HL-60/S4 treated with retinoic acid at 250 ng/mL for 4 days and 3 days (cell line): ENCODE measurements at regions not wholly inside any gene's neighbourhood (a gene's known extent, or its start where the extent isn't known, plus 50 kb on each side); places are given as distances from the start of the nearest gene placed in this dataset.

ENCODE experiments used
- in situ Hi-C: fragments of 300-500 bp; cut with MboI; formaldehyde crosslinking; loops from 2 replicates; pipeline ENCODE4 v1.7.0; 2022; ENCODE audit warnings: low sequenced_read_pairs

DNA sequence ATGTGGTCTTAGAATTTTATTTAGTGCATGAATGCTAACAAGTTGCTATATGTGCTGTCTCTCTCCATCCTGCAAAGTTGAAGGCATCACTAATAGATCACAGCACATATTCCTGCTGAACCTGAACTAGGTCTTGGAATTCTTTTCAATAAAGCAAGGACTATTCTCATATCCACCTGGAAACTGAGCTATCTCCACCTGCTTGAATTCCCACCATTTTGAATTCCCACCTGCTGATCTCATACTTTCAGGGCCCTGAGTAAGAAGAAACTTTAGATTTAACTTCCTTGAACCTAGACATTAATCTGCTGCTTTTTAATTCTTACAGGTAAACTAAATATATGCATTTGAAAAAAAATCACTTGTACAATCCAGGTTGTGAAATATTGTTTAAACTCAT is 445.3 kb upstream of the CCL2 start:
- in situ Hi-C loops = no loop called here

DNA sequence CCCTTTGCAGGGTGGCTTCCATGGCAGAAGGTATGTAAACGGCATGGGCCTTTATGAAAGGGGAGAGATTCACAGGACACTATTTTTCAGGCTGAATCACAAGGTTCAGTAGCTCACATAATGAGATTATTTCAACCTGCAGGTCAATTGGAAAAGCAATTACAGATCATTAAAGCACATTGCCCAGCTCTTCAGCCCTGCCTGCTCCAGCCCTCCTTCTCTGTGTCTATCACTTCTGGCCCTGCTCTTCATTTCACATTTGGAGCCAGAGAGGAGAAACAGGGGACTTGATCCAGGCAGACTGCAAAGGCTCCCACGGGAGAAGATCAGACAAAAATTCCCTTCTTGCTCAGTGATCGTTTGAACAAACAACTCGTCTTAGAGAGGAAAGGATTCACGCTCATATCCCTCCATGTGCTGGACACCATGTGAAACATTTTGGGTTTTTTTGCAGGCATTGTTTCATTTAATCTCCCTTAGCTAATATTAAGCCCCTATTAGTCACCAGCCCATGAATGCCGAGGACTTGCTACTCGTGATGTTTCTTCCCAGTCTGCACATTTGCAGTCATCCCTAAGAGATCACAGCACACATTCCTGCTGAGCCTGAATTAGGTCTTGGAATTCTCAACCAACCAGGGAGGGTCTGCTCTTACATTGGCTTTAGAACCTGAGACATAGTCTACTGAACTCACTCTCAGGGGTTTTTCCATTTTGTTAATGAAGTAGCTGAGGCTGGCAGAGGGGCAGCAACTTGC is 443.9 kb upstream of the CCL2 start:
- in situ Hi-C loops = no loop called here

DNA sequence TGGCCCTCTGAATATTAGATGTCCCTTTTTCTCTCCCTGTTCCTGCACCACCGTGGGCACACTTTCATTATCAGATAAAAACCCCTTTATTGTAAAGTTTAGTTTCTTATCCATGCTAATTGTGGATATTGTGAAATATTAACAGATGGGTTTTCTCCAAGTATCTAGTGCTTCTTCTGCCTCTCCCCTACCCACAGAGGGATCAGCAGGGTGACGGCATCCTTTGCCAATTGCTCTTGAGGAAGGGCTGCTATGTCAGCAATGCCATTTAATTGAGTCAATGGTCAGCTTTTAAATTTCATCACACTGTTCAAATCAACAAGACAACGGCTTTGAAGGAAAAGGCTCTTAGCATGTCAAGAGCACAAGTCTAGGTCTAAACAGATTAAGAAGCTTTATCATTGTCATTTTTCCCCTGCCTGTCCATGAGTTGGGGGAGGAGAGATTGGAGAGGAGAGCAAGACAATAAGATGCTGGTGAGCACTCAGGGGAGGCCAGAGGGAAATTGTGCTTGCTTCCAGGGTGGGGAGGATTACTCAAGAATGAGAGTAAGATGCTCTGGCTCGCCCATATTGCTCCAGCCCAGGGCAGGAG is 443.0 kb upstream of the CCL2 start:
- in situ Hi-C loops = no loop called here

DNA sequence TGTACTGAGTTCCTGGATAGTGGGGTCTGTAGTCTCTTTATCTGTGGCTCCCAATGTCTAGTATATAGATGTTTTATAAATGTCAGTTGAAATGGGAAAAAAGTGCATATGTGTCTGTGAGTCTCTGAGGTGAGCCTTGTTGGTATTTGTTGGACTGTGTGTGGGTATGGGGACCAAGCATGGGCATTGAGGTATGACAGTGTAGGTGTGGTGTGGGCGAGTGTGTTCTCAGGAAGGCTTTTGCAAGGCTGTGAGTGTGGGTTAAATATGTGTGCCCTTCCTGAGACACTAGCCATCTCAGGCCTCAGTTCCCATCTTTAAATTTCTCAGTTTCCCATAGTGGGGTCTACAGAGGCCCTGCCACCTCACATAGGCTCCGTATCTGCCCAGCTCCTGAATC is 440.2 kb upstream of the CCL2 start:
- in situ Hi-C loops = no loop called here

DNA sequence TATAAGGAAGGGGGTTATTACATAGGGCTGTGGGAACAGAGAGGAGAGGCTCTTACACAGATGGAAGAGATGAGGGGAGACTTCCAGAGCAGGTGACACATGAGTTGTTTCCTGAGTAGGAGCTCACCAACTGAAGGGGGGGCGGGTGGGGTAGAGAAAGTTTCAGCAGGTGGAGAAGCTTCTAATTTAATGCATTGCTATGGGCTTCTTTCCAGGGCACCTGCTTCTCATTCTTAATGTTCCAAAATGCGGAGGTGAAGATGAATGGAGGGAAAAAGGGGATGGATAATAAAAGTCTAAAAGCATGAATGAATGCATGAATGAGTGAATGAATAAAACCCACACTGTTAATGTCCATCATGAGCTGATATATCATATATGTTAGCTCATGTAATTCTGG is 439.0 kb upstream of the CCL2 start:
- in situ Hi-C loops = no loop called here

DNA sequence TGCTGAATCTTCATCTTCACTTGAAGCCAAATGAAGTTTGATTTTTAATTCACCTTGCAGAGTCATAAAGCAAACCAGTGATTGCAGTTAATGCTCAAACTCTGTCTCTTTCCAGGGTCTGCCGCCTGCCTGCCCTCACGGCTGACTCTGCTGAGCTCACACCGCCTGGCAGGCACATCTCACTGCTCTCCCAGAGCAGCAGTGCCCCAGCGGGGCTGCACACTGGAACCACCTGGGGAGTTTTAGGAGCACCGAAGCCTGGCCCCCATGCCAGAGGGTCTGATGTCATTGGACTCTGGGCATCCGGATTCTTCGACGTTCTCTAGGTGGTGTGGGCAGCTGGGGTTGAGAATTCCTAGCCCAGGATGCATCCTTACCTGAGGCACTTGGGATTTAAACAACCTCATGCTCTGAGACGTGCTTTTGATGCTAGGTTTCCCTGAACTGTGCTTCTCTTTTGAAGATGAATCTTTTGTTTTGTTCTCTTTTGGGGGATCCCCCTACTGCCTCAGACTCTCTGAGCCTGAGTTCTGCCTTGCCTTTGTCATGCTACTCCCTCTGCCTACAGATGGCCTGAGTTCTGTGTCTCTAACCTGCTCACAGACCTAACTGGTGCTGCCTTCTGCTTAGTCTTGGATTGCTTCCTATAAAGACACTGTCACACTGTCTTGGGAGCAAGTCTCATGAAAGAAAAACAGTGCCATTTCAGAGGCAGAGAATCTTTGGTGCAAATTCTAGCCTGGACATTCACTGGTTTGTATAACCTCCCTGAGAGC is 438.1 kb upstream of the CCL2 start:
- in situ Hi-C loops = no loop called here

DNA sequence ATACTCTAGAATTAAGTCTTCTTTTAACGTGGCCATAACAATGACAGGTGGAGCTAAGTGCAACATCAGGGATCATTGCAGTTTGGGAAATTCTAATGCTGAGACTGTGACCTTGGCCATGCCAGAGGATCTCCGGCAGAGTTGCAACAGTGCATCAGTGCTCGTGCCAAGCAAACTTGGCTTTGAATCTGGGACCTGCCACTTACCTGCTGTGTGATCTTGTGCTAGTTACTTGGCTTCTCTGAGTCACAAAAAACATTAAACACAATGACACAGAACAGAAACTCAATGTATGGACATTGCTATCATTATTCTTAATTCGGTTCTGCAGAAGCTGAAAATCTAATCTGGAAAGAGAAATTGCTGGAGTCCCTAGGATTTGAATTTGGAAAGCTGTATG is 435.5 kb upstream of the CCL2 start:
- in situ Hi-C loops = no loop called here

DNA sequence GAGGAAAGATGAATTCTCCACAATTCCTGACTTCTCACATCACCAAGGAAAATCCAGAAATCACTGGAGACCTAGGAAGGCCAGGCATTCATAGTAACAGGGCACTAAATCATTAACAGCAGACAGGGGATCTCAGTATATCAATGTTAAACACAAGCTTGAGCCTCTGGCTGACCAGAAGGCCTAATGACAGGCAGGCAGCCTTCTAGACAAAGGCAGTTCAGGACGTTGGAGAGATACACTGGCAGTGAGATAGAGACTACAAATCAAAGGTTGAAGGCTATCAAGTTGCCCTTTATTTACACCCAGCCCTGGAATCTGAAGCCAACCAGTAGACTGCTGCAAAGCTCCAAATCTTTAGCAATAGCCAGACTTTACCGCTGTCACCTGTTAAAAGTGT is 422.8 kb upstream of the CCL2 start:
- in situ Hi-C loops = no loop called here

DNA sequence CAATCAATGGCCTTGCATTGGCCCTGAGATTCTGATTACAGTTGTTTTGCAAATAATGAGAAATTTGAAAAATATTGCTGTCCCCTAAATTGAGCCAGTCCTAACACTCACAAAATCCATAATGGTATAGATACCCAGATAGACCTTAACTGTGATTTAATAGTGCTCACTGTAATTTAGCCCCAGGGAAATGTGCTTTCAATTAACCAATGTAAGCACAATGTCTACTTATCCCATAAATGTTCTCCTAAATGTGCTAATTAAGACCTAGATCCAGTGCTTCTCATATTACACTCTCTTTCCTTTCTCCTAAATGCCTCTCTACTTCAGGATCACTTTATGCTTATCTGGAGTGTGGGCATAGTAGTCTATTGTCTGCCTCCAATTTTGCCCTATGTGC is 417.8 kb upstream of the CCL2 start:
- in situ Hi-C loops = no loop called here

DNA sequence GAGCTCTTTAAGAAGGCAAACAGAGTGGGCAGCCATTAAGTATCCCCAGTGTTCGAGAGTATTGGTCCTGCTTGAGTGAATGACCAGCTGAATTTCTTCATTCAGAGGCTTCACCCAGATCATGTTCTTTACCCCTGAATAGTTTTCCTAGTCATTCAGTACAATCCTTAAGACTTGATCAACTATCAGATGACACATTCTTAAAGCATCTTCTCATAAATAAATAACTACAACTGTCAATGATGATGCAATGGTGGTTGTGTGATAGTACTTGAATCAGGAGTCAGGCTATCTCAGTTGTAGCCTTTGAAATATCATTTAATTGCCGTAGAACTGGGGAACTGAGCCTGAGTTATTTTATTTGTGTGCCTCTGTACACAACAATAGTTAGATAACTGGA is 416.8 kb upstream of the CCL2 start:
- in situ Hi-C loops = no loop called here

DNA sequence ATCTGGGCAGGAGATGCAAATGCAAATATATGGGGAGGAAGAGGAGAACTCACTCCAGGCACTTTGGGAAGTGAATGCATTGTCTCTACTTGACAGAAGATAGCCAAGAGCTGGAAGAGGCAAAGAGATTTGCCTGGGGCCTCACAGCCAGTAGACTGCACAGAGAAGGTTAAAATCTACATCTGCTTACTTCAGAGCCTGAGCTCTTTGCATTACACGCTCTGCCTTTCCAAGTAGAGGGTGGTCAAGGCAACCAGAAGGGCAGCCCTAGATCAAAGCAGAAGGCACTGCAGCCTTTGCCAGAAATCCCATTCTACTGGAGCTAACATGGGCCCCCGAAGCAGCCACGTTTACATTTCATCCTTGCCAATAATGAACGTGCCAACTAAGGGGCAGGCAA is 407.2 kb upstream of the CCL2 start:
- in situ Hi-C loops = no loop called here

DNA sequence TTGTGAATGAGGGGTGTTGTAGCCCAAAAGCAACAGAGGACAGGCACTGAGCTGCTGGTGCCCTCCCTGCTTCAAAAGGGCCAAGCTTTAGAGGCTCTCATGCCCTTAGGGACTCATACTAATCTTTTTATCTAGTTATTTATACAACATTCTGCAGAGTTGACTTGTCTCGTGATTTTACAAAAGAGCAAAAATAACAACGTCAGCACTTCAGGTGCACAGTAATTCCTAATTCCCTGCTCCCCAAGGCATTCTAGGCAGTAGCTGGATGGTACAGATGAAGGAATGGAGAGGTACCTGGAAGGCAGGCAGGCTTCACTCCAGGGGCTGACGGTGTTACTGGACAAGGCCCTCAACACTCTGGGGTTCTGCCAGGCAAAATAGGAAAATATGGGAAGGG is 406.7 kb upstream of the CCL2 start:
- in situ Hi-C loops = no loop called here

DNA sequence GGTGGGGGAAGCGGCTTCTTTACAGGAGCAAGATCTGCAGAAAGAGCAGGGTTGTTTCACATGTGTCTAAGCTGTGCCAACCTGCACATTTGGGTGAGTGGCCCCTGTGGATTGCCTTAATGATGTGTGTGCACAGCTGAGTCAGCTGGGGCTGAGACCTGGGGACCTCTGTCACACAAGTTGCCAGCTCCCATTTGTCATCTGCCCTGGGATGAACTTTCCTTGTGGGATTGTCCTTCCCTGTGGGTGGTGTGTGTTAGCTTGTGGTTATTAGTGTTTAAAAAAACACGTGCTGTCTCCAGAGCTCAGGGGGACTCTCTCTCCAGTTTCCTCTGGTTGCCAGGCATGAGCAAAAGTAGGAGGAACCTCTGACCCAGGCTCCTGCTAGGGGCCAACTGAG is 400.5 kb upstream of the CCL2 start:
- in situ Hi-C loops = no loop called here

DNA sequence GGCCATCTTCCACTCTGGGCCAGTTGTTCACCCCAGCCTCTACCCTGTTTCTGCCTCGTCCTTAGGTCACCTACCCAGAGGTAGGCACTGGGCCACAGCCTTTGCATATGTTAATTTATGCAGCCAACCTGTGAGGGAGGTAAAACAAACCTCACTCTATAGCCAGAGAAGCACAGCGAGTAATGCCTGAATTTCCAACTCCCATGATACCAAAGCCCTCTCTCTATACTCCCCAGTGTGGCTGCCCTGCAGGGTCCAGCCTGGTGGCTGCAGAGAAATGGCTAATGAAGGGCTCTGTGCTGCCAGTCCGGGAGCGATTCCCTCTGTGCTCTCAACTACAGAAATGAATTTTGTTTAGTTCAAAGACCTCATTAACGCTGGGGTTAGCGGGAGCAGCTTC is 397.0 kb upstream of the CCL2 start:
- in situ Hi-C loops = no loop called here

DNA sequence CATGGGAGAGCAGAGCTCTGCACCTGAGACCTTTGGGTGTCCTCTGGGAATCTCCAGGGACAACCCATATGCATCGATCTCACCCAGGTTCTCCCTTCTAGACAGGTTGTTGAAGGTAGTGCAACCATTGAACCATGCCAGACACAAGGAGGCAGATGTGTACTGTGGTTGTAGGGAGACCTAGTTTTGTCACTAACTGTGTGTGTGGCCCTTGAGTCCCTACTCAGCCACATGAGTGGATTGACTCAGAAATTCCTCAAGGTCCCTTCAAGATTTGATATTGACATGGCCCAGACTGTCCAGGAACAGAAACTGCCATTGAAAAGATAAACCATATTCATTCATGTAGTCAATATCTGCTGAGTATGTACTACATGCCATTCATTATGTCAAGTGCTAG is 396.4 kb upstream of the CCL2 start:
- in situ Hi-C loops = no loop called here

DNA sequence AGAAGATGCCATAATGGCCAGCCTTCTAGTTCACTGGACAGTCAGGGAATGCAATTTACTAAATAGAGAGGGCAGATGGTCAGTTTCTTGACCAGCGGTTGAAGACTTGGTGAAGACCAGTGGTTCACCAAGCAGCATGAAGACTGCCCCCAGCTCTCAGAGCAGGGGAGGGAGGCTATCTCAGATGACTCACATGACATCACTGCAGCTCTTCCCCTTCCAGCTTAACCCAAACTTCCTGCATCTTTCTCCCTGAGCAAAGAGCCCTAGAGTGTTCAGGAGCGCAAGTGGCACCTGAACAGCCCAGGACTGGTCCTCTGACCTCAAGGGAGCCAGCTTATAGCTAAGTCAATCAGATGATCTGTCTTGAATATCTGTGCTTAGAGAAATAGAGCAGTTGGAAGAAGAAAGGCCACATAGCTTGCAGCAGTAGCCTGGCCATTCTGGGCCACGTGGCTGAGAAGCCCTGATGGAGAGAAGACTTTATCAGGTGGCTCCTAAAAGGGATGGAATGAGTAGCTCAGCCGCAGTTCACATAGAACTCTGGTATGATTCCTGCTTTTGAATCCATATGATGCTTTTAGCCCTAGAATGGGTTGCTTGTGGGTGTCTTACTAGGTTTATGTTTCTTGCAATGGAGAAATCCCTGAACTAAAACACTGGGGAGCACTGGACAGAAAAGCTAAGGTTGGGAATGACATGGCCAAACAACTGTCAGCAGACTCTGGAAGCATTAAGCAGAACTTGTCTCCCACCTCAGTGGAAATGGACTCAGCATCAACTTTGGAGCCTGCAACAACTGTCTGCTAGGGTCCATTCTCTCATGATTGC is 392.1 kb upstream of the CCL2 start:
- in situ Hi-C loops = no loop called here

DNA sequence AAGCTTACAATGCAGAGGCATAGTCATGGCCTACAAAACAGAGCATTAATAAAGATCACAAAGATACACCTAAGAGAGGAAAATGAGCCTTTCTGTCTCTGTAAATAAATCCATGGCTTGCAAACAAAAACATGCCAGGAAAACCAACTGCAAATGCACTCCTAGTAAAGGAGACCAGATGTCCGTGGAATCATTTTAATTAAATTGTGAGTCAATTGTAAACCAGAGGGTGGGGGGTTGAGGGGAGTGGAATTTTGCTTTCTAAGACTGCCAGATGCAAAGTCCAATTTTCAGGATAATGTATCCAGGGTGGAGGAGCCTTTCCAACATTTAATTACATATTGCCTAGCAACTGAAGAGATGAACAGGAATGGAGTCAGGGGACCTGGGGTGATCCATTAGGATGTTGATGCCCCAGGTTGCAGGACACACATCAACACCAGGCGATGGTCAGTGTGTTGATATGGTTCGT is 390.3 kb upstream of the CCL2 start:
- in situ Hi-C loops = no loop called here

DNA sequence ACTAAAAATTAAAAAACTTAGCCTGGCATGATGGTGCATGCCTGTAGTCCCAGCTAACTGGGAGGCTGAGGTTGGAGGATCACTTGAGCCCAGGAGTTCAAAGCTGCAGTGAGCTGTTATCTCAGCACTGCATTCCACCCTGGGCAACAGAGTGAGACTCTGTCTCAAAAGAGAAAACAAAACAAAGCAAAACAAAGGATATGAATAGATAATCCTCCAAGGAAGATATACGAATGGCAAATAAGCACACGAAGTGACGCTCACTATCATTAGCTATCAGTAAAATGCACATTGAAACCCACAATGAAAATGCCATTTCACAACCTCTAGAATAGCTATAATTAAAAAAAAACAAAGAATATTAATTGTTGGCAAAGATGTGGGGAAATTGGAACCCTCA is 386.2 kb upstream of the CCL2 start:
- in situ Hi-C loops = no loop called here

DNA sequence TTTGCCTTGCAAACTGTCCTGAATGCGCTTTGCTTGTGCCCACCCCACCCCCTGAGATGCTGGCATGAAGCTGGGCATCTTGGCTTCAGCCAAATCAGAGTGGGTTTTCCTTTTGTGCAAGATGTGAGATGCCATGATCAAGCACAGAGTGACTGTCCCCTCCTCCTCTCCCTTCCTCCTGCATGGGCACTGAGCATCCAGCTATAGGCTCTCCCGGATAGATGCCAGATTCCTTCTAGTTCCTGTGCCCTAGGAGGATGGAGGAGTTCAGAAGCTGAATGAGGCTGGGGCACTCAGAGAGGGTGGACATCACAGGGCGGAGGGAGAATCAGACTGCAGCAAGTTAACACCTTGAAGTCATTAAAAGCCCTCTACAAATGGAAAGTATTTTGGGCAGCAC is 384.1 kb upstream of the CCL2 start:
- in situ Hi-C loops = no loop called here

DNA sequence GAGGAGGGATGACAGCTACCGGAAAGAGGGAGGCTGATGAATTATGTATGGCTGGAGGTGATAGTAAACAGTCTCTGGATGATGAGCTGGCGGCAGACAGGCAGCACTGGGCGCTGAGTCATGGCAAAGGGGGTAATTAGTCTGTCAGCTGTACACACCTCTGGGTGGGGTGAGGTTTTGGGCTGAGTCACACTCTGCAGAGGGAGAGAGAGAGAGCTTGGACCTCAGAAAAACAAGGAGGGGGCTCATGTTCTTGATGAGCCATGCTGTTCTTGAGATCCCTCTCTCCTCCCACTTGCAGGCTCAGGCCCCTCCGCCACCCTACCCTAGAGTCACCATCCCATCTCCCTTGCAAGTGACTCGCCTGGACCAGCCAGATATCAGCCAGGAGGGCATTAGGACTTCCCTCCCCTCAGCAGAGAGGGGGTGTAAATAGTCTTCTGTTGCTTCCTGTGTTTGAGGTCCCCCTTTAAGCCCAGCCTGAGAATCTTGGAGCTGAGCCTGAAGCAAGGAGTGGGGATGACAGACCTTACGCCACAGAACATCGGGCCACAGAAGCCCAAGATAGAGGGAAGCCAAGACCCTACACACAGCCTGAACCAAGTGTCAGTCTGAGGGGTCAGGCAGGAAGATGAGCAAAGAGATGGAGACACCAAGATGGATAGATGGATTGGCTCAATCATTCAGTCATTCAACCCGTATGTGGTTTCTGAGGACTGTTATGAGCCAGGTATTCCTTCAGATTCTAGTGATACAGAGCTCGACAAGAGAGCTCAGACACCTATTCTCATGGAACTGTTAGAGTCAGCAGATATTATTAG is 383.2 kb upstream of the CCL2 start:
- in situ Hi-C loops = no loop called here
